ENCODE measurements at regions not wholly inside any gene's neighbourhood (a gene's known extent, or its start where the extent isn't known, plus 50 kb on each side); places are given as distances from the start of the nearest gene placed in this dataset.
"Not testable (repeated sequence)": the region's sequence is repeated elsewhere in the genome, so short reads cannot be mapped to it uniquely, and the experiment has no call there.

- DNase-seq (ENCODE audit: low read depth in 2 of 2) = no peak
Observed at GRCh38 chr10:131532291-131532690, 220.8 kb upstream of the TCERG1L start.

- no peak for DNase-seq (ENCODE audit: low read depth in 2 of 2)
Observed at GRCh38 chr10:131532745-131533341, 221.3 kb upstream of the TCERG1L start.

DNA sequence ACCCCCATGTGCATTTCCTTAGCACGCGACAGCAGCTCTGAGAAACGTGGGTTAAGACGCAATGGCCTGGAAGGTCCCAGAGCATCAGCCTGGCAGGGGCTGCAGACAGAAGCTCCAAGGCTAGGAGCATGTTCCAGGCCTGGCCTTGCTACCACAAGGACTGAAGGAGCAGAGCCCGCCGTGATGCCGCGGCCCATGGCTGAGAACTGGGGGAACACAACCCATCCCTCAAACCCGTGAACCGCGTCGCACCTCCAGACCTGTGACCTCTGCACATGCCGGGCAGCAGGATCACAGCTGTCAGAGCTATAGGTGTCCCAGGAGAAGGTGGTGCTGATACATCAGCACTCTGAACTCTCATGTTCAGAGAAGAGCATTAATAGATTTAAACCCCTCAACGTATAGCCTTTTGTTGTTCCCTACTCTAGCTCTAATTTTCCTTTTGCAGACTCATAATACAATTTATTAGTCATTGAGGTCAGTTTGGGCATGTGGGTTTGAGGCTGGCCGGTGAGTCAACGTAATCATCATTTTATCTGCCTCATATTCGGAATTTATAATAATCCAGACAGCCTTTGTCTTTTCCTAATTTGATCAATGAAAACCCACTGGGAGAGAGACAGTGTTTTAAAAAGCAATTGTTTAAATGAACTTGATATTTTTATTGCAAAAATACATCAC is 222.5 kb upstream of the TCERG1L start:
- DNase-seq (ENCODE audit: low read depth in 2 of 2) = no peak

- DNase-seq (ENCODE audit: low read depth in 2 of 2) = no peak
Observed at GRCh38 chr10:131534836-131535235, 223.3 kb upstream of the TCERG1L start.

DNA sequence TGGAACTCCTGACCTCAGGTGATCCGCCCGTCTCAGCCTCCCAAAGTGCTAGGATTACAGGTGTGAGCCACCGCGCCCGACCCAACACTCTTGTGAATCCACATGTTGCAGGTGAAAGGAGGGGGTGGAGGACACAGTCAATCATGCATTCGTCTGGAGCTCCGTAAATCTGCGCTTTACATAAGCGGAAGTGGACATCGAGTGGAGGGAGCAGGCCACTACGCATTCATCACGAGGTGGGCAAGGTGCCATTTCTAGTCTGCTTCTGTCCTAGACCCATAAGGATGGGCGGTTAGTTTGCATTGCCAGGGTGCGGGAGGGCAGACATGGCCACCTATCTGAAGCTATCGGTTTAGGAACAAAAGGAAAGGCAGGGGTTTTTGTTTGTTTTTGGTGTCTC is 225.2 kb upstream of the TCERG1L start:
- no peak for DNase-seq (ENCODE audit: low read depth in 2 of 2)

DNA sequence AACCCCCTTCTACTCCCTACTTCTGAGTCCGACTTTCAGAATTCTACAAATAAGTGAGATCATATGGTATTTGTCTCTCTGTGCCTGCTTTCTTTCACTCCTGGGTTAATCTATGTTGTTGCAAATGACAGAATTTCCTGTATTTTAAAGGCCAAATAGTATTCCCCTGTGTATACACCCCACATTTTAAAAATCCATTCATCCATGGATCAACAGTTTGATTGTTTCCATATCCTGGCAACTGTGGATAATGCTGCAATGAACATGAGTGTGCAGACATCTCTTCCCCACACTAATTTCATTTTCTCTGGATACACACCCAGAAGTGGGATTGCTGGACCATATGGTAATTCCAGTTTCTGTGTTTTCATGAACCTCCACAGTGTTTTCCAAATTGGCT is 225.8 kb upstream of the TCERG1L start:
- no peak for DNase-seq (ENCODE audit: low read depth in 2 of 2)

GRCh38 chr10:131544495-131544894 is 233.0 kb upstream of the TCERG1L start:
- DNase-seq (ENCODE audit: low read depth in 2 of 2) = no peak

- DNase-seq (ENCODE audit: low read depth in 2 of 2) = no peak
Observed at GRCh38 chr10:131546086-131546810, 234.7 kb upstream of the TCERG1L start.

DNA sequence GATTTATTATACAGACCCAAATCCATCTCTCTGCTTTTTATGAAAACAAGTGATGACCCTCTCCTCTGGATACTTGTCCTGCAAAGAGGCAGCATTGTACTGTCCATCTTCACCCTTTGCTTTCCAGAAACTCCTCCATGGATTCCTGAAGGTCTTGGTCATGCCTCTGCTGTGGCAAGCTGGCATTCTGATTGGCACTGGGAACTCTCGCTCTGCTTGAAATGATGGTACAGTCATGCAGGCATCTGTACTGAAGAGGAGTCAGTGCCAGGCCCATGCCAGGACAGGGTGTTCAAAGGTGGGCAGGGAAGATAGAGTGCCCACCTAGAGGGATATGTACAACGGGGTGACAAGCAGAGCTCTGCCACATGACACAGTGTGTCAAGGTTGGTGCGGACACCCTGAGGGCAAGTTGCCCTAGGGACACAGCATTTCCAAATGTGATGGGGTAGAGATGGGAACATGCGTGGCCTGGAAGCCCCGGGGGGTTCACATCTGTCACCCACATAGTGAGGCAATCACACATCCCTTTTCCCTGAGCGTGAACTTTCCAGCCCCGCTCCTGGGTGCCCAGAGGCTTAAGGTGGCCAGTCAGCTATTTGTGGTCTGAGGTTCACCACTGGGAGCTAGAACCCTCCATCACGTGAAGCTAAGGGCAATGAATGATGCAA is 235.7 kb upstream of the TCERG1L start:
- no peak for DNase-seq (ENCODE audit: low read depth in 2 of 2)

GRCh38 chr10:131548176-131548575 is 236.7 kb upstream of the TCERG1L start:
- no peak for DNase-seq (ENCODE audit: low read depth in 2 of 2)

DNA sequence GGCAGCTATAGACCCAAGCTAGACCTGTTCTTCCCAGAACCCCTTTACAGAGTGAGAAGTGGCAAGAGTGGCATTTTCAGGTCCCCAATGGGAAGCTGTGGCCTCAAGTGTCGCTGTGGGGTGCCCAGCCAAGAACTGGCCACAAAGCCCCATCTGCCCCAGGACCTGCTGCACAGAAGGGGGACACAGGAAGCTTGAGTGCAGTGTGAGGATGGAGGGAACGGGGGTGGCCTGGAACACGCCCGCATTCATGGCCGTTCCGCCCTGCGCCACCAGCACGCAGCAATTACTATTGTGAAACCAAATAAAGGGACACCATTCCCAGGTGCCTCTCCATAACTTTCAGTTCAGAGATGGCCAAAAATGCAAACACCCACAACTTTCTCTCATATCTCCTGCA is 237.6 kb upstream of the TCERG1L start:
- DNase-seq (ENCODE audit: low read depth in 2 of 2) = no peak

- DNase-seq (ENCODE audit: low read depth in 2 of 2) = no peak
Observed at GRCh38 chr10:131553121-131553520, 241.6 kb upstream of the TCERG1L start.

GRCh38 chr10:131553581-131553980 is 242.1 kb upstream of the TCERG1L start:
- no peak for DNase-seq (ENCODE audit: low read depth in 2 of 2)

- DNase-seq (ENCODE audit: low read depth in 2 of 2) = no peak
Observed at GRCh38 chr10:131554821-131555220, 243.3 kb upstream of the TCERG1L start.

- no peak for DNase-seq (ENCODE audit: low read depth in 2 of 2)
Observed at GRCh38 chr10:131555406-131555805, 243.9 kb upstream of the TCERG1L start.

DNA sequence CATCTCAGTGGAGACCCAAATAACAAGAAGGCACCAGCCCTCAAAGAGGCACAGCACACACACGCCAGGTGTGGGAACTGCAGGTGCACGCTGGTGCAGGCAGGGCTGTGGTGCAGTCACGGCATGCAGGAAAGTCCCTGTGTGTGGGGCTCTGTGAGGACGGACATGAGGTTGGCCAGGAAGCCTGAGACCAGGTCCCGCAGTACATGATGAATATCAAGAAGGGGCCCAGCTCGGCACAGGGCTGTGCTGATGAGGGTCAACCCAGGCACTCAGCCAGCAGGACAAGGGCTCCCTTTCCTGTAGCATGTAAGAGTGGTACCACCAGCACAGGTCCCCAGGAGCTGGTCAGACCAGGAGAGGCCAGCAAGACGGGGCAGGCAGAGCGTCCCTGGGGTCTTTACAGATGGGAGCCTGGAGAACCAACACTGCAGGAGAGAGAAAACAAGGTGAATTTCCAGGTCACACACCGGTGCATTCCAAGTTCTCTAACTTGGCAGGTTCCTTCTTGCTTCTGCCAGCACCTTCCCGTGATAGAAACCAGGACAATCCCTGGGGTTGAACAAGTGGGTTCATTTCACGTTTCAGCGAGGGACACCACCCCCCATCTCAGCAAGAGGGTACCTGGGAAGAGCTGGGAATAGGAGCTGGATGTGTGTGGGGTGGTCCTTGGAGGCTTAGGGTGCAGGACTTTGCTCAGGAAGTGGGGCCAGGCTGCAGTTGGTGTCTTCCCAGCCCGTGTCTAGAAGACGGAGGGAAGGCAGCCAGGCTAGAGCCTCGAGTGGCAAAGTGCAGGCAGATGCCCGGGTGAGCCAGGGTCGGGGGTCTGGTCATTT is 244.8 kb upstream of the TCERG1L start:
- DNase-seq (ENCODE audit: low read depth in 2 of 2) = no peak

GRCh38 chr10:131556897-131557495 is 245.5 kb upstream of the TCERG1L start:
- DNase-seq (ENCODE audit: low read depth in 2 of 2) = no peak

- not testable (repeated sequence) for DNase-seq (ENCODE audit: low read depth in 2 of 2)
Observed at GRCh38 chr10:131557956-131558355, 246.4 kb upstream of the TCERG1L start.

DNA sequence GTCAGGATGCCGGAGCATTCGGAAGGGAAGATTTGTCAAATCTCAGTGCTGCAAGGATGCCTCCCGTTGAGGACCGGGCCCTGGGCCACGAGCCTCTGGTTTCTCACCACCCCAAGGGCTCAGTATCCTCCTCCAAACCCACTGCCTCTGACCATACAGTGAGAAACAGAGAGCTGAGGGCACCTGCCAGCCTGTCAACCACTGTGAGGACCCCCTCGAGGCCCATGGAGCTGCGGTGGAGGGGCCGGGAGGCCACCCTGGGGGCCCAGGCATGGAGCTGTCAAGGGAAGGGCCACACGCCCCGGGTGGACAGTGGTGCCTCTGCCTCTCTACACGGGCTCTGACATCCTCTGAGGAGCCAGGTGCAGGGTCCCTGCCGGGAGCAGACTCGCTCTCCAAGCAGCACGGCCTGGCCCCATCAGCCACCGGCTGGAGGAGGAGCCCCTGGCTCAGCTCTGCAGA is 248.0 kb upstream of the TCERG1L start:
- no peak for DNase-seq (ENCODE audit: low read depth in 2 of 2)

- no peak for DNase-seq (ENCODE audit: low read depth in 2 of 2)
Observed at GRCh38 chr10:131560166-131560565, 248.6 kb upstream of the TCERG1L start.

DNA sequence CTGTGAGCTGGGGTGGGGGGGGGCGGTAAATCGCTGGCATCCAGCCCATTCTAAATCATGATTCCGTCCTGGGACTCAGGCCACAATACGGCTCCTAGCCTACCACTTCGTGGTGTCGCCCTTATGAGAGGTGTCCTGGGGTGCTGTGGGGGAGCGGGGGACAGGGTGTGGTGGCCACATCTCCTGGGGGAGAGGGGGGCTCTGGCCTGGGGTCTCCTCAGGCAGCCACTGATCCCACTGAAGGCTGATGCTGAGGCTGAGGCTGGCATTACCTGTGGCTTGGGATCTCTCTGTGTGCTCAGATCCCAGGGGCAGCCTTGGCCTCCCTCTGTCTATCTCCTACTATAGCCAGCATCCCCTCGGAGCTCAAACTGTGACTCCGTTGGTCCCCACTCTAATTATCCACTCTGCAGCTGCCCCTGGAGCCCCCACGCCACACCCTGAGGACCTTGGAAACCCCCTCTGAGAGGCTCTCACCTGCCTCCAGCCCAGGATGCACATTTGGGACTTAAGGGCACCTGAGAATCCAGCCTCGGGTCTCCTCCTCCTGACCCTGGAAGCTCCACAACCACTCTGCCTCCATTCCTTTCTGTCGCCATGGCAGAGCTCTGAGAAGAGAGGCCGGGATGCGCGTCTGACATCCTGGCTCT is 249.3 kb upstream of the TCERG1L start:
- no peak for DNase-seq (ENCODE audit: low read depth in 2 of 2)

Data from stimulated activated CD4-positive, alpha-beta T cell treated with anti-CD3 and anti-CD28 coated beads, Interleukin-12 subunit alpha, Interleukin-12 subunit beta, amount 100 ng/mL, for 24 hours (primary cell).